Breast epithelium (tissue), 4 donors: ENCODE measurements at regions not wholly inside any gene's neighbourhood (a gene's known extent, or its start where the extent isn't known, plus 50 kb on each side); places are given as distances from the start of the nearest gene placed in this dataset.

ENCODE experiments used
- DNase-seq, 2 donors: peaks; one replicate each; pipeline ENCODE4 v3.0.0-alpha.2; 2019; ENCODE audit warnings: low spot score in 2 of 2
- H3K27ac ChIP-seq, 2 donors: fragments of 200-600 bp; sonication (generic) in 1 of 2; one replicate each; pipeline ENCODE4 v1.5.1; 2016 to 2019; ENCODE audit warnings: mild to moderate bottlenecking in 1 of 2
- H3K27me3 ChIP-seq, 2 donors: fragments of 200-600 bp; sonication (generic) in 1 of 2; one replicate each; pipeline versions ENCODE4 v1.5.1 to v1.6.0; 2017 to 2019; ENCODE audit warnings: control low read depth in 1 of 2, mild to moderate bottlenecking in 1 of 2
- H3K36me3 ChIP-seq: fragments of 200-600 bp; one replicate; pipeline ENCODE4 v1.5.1; 2019
- H3K4me1 ChIP-seq, 2 donors: fragments of 200-600 bp; sonication (generic); one replicate each; pipeline ENCODE4 v1.5.1; 2016 to 2019; ENCODE audit warnings: control low read depth in 1 of 2
- H3K4me3 ChIP-seq, 3 donors: fragments of 200-600 bp; sonication (generic); 1 replicate in 2 of 3; 2 replicates in 1 of 3; pipeline ENCODE4 v1.5.1; 2016 to 2019; ENCODE audit warnings: mild to moderate bottlenecking in 3 of 3, moderate library complexity in 2 of 3
- H3K9me3 ChIP-seq, 2 donors: fragments of 200-600 bp; sonication (generic) in 1 of 2; one replicate each; pipeline ENCODE4 v1.5.1; 2016 to 2019; ENCODE audit warnings: control low read depth in 1 of 2
- POLR2A ChIP-seq: fragments of 450-650 bp; IDR thresholded peaks from one replicate; pipeline ENCODE4 v1.6.1; 2016; ENCODE audit warnings: antibody characterized with exemption, mild to moderate bottlenecking, moderate library complexity
- POLR2AphosphoS5 ChIP-seq, 3 donors: sonication (generic); formaldehyde crosslinking; IDR thresholded peaks; one replicate each; pipeline ENCODE4 v1.6.1; 2017; ENCODE audit warnings: antibody characterized with exemption in 3 of 3
- intact Hi-C: fragments of 100-400 bp; cut with DNase I; formaldehyde crosslinking; loops from one replicate; pipeline ENCODE4 v1.15.1; 2023; ENCODE audit warnings: low total_unique reads
- TF ChIP-seq, protein P1 (sequence below), 3 donors: fragments of 450-650 bp; IDR thresholded peaks; one replicate each; pipeline ENCODE4 v1.5.1; 2016 to 2017; ENCODE audit warnings: antibody characterized with exemption in 3 of 3, mild to moderate bottlenecking in 3 of 3, moderate library complexity in 3 of 3

DNA sequence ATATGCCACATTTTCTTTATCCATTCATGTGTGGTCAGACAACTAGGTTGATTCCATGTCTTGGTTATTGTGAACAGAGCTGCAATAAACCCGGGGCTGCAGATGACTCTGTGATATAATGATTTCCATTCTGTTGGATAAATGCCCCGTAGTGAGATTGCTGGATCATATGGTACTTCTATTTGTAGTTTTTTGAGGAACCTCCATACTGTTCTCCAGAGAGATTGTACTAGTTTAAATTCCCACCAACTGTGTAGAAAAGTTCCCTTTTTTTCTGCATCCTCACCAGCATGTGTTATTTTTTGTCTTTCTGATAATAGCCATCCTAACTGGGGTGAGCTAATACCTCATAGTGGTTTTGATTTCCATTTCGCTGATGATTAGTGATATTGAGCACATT lies 62.2 kb upstream of the MAP3K4 start:
- no peak overlapping the region for H3K4me3 ChIP-seq
- H3K9me3 ChIP-seq, result no peaks in the 10 kb centered on the region
- H3K27ac ChIP-seq, result no peak overlapping the region
- TF ChIP-seq POLR2A (no peak), POLR2AphosphoS5 (IDR thresholded peaks at IDR 0.05) (no peak)
- TF ChIP-seq, protein P1, sequence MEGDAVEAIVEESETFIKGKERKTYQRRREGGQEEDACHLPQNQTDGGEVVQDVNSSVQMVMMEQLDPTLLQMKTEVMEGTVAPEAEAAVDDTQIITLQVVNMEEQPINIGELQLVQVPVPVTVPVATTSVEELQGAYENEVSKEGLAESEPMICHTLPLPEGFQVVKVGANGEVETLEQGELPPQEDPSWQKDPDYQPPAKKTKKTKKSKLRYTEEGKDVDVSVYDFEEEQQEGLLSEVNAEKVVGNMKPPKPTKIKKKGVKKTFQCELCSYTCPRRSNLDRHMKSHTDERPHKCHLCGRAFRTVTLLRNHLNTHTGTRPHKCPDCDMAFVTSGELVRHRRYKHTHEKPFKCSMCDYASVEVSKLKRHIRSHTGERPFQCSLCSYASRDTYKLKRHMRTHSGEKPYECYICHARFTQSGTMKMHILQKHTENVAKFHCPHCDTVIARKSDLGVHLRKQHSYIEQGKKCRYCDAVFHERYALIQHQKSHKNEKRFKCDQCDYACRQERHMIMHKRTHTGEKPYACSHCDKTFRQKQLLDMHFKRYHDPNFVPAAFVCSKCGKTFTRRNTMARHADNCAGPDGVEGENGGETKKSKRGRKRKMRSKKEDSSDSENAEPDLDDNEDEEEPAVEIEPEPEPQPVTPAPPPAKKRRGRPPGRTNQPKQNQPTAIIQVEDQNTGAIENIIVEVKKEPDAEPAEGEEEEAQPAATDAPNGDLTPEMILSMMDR (IDR thresholded peaks at IDR 0.05), result no peak
- H3K4me1 ChIP-seq, result no peaks in the 10 kb centered on the region
- H3K27me3 ChIP-seq, result no peaks in the 10 kb centered on the region
- no peak for DNase-seq
- intact Hi-C loops, result no loop called here
- H3K36me3 ChIP-seq, result no peaks in the 10 kb centered on the region

DNA sequence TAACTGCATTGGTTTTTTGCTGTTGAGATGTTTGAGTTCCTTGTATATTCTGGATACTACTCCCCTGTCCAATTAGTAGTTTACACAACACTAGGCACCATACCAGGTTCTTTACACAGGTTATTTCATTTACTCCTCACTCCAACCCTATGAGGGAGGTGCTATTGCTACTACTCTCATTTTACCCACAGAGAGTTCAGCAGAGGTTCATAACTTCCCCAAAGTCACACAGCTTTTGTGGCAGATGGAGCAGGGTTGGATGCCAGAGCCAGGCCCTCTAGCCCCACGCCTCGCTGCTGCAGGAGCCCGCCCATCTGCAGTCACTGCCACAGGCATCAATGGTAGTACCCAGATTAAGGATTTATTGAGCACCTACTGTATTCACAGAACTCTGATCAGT lies 61.7 kb upstream of the MAP3K4 start:
- Histone ChIP-seq H3K27ac (peak overlapping the region in 1 of 2 donors; percentile 56), H3K9me3 (no peaks in the 10 kb centered on the region), H3K36me3 (no peaks in the 10 kb centered on the region), H3K4me3 (no peak overlapping the region), H3K27me3 (no peaks in the 10 kb centered on the region), H3K4me1 (no peaks in the 10 kb centered on the region)
- intact Hi-C loops, result loop anchor here (10.0 kb wide), 1 partner anchor 445 kb away; no protein-coding TSS in a partner anchor
- TF ChIP-seq, protein P1 (IDR thresholded peaks at IDR 0.05), result no peak
- no peak for TF ChIP-seq POLR2AphosphoS5 (IDR thresholded peaks at IDR 0.05)
- TF ChIP-seq POLR2A, result no peak
- no peak for DNase-seq

DNA sequence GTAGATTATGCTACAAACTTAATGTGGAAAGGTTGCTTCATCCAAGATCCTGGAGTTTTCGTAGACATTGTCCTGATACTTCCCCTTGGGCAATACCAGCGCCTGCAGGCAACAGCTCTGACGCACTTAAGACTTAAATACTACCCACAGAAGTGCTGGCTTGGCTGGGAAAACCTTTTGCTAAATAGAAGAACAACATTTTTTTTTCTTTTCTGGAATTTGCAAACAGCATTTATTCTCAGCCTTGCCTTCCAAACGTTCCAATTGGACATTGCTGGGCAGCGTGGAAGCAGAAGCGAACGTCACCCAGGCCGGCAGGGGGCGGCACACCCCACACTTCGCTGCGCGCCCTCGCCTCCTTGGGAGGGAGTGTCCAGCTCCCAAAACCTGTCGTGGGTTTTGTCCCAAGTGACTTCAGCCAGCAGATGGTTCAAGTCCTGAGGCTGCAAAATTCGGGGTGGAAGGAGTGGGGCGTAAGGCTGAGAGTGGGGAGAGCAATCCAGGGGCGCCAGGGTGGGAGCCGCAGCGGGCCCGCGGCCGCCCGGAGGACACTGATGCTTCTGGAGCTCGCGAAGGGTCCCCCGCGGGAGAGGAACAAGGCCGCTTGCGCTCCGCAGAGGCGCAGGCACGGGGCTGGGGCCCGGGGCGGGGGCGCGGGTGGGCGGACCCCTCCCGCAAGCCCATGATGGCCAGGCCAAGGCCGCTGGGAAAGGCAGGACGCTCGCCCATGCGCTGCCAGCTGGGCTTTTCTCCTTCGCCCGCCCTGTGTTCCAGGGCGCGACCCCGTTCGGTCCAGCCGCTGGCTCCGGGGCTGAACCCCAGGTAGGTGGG lies 60.8 kb upstream of the MAP3K4 start:
- H3K27ac ChIP-seq, result peak overlapping the region; percentile 64 to 85

DNA sequence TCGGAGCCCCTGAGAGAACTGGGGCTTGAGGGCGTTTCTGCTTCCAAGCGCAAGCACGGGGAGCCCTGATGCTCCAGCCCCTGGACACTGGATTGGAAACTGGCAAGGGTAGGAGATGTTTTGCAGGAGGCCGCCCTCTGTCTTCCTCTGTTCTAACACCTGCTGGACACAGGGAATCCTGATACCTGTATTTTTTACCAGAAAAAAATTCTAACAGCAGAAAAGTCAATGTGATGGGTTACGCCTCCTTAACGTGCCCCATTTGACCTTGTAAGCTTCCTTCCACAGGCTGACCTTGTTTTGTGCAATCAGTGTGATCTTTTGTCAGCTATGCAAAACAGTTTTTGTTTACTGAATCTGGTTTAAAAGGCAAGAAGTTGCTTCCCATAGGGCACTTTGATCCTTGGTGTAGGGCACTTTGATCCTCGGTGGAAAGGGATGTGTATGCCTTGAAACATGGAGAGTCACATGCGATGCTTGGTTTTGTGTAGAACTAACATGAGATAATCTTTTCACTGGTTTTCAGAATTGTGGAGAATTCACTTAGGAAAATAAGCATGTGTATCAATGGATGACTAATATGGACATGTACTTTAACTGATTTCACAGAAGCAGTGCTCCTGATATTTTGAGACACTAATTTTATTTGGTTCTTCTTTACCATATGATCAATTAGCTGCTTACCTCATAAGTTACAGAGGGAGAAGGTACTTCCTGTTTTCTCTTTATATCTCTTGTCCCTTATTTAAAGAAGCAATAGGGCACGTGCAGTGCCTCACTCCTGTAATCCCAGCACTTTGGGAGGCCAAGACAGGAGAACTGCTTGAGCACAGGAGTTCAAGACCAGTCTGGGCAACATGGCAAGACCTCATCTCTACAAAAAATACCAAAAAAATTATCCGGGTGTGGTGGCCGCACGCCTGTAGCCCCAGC lies 59.9 kb upstream of the MAP3K4 start:
- peak overlapping the region in 1 of 2 donors; percentile 85 for H3K27ac ChIP-seq
- no peak for TF ChIP-seq POLR2A
- TF ChIP-seq, protein P1 (IDR thresholded peaks at IDR 0.05), result no peak
- TF ChIP-seq POLR2AphosphoS5 (IDR thresholded peaks at IDR 0.05), result no peak
- H3K4me3 ChIP-seq, result peak overlapping the region; percentile 49 to 73 (median 59)
- intact Hi-C loops, result loop anchor here (10.0 kb wide), 1 partner anchor 443 kb away; no protein-coding TSS in a partner anchor
- H3K36me3 ChIP-seq, result no peaks in the 10 kb centered on the region
- H3K9me3 ChIP-seq, result peaks cover 0 to 6% of the 10 kb centered on the region in 2 donors
- no peaks in the 10 kb centered on the region for H3K27me3 ChIP-seq
- no peaks in the 10 kb centered on the region for H3K4me1 ChIP-seq
- DNase-seq, result no peak

More for the DNA sequence above, 60.8 kb upstream of the MAP3K4 start:
- Histone ChIP-seq H3K4me3 (peak overlapping the region; percentile 49 to 73 (median 59)), H3K9me3 (peaks cover 0 to 5% of the 10 kb centered on the region in 2 donors), H3K36me3 (no peaks in the 10 kb centered on the region), H3K4me1 (no peaks in the 10 kb centered on the region), H3K27me3 (no peaks in the 10 kb centered on the region)
- intact Hi-C loops, result loop anchor here (10.0 kb wide), 1 partner anchor 444 kb away; no protein-coding TSS in a partner anchor
- no peak for TF ChIP-seq POLR2A
- peak; percentile 14 to 73 (median 56) for TF ChIP-seq POLR2AphosphoS5 (IDR thresholded peaks at IDR 0.05)
- TF ChIP-seq, protein P1 (IDR thresholded peaks at IDR 0.05), result peak; percentile 87 to 89 (median 88)
- peak; percentile 58 to 75 for DNase-seq
